A549 (cell line): ENCODE measurements at regions not wholly inside any gene's neighbourhood (a gene's known extent, or its start where the extent isn't known, plus 50 kb on each side); places are given as distances from the start of the nearest gene placed in this dataset.
A peak's percentile ranks its signal among the peaks of the same experiment; 100 is the strongest.

ENCODE experiments used
- ATAC-seq, 2 experiments: fragments of 200-7000 bp in 1 of 2; fragments of >200 bp in 1 of 2; cut with Nextera tagmentation in 1 of 2; cut with Tn5 transposase in 1 of 2; 3 replicates each; pipeline versions ENCODE4 v1.8.0 to v1.9.1; 2018 to 2020; ENCODE audit warnings: mild to moderate bottlenecking in 1 of 2, moderate library complexity in 1 of 2
- CTCF ChIA-PET: fragments of 300-600 bp; sonication (Branson Sonifier 250); formaldehyde crosslinking; extraction: SDS; loops from one replicate; lab custom pipeline; 2021; ENCODE audit warnings: antibody characterized with exemption, inconsistent platforms; lab: Yijun Ruan, JAX
- POLR2A ChIA-PET: fragments of 350-600 bp; formaldehyde crosslinking; extraction: SDS; loops from one replicate; lab custom pipeline; 2021; ENCODE audit warnings: antibody characterized with exemption, inconsistent platforms; lab: Yijun Ruan, JAX
- DNase-seq, 2 experiments: peaks; one replicate each; pipeline versions ENCODE4 v3.0.0 to v3.0.0-alpha.2; 2011 to 2016; ENCODE audit warnings: low read depth in 1 of 2, low spot score in 1 of 2
- FAIRE-seq: peaks from 2 replicates; lab custom pipeline; 2011; peaks lifted over from hg19 to GRCh38; lab: Jason Lieb, UNC
- H3K27ac ChIP-seq, 2 experiments: fragments of >200 bp; sonication (Bioruptor Twin); formaldehyde crosslinking; 3 replicates each; pipeline ENCODE4 v1.5.1; 2016 to 2017
- H3K4me1 ChIP-seq: fragments of >200 bp; sonication (Bioruptor Twin); formaldehyde crosslinking; 3 replicates; pipeline ENCODE4 v1.6.1; 2016
- H3K4me2 ChIP-seq: fragments of >200 bp; sonication (Bioruptor Twin); formaldehyde crosslinking; 3 replicates; pipeline ENCODE4 v1.6.1; 2016
- H3K4me3 ChIP-seq: fragments of >200 bp; sonication (Bioruptor Twin); formaldehyde crosslinking; 3 replicates; pipeline ENCODE4 v1.5.1; 2016
- H3K9me3 ChIP-seq: fragments of >200 bp; sonication (Bioruptor Twin); formaldehyde crosslinking; 3 replicates; pipeline ENCODE4 v1.6.1; 2016
- ATOH8 ChIP-seq: fragments of 250-450 bp; sonication (Bioruptor Pico); IDR thresholded peaks from 2 replicates; pipeline ENCODE4 v1.5.0; 2020; ENCODE audit warnings: low read depth, mild to moderate bottlenecking, moderate library complexity
- BHLHE40 ChIP-seq: IDR thresholded peaks from 2 replicates; pipeline ENCODE4 v1.6.1; 2012; ENCODE audit warnings: low read depth, low read length, inconsistent platforms
- CBX2 ChIP-seq: fragments of 200-600 bp; sonication (generic); IDR thresholded peaks from 2 replicates; pipeline ENCODE4 v1.6.1; 2016; ENCODE audit warnings: low read depth, mild to moderate bottlenecking, borderline replicate concordance
- CBX8 ChIP-seq: fragments of 200-600 bp; sonication (generic); IDR thresholded peaks from 2 replicates; pipeline ENCODE4 v1.6.1; 2016
- CEBPB ChIP-seq, 2 experiments: fragments of >200 bp in 1 of 2; sonication (Bioruptor Twin) in 1 of 2; formaldehyde crosslinking in 1 of 2; IDR thresholded peaks; 2 replicates each; pipeline ENCODE4 v1.6.1; 2012 to 2016
- CHD2 ChIP-seq: fragments of 150-350 bp; IDR thresholded peaks from 2 replicates; pipeline ENCODE4 v1.6.1; 2014; ENCODE audit warnings: low read length; ENCODE audit not compliant: partially characterized antibody
- EP300 ChIP-seq, 2 experiments: fragments of >200 bp; sonication (Bioruptor Twin); formaldehyde crosslinking; IDR thresholded peaks; 2 replicates in 1 of 2; 3 replicates in 1 of 2; pipeline ENCODE4 v1.6.1; 2016 to 2017
- FOSB ChIP-seq: fragments of 250-450 bp; sonication (Bioruptor Pico); IDR thresholded peaks from 2 replicates; pipeline ENCODE4 v1.5.0; 2020; ENCODE audit warnings: mild to moderate bottlenecking, moderate library complexity
- FOSL2 ChIP-seq, 2 experiments: fragments of 450-650 bp in 1 of 2; fragments of >200 bp in 1 of 2; sonication (Bioruptor Twin) in 1 of 2; formaldehyde crosslinking; IDR thresholded peaks; 2 replicates each; pipeline versions ENCODE4 v1.5.0 to v1.6.1; 2016 to 2020; ENCODE audit warnings: mild to moderate bottlenecking in 1 of 2, moderate library complexity in 1 of 2
- HEYL ChIP-seq: fragments of 250-450 bp; sonication (Bioruptor Pico); IDR thresholded peaks from 2 replicates; pipeline ENCODE4 v1.8.0; 2021; ENCODE audit warnings: mild to moderate bottlenecking, moderate library complexity
- HMGXB4 ChIP-seq: fragments of 250-450 bp; sonication (Bioruptor Pico); IDR thresholded peaks from 2 replicates; pipeline ENCODE4 v1.5.0; 2021; ENCODE audit warnings: mild to moderate bottlenecking, moderate library complexity, borderline replicate concordance
- HOXB13 ChIP-seq: fragments of 250-450 bp; sonication (Bioruptor Pico); IDR thresholded peaks from 2 replicates; pipeline ENCODE4 v1.5.0; 2020; ENCODE audit warnings: low read depth, mild to moderate bottlenecking, moderate library complexity
- JUN ChIP-seq, 2 experiments: fragments of >200 bp; sonication (Bioruptor Twin); formaldehyde crosslinking; IDR thresholded peaks; 2 replicates in 1 of 2; 3 replicates in 1 of 2; pipeline ENCODE4 v1.6.1; 2016 to 2017
- KDM1A ChIP-seq: fragments of 200-600 bp; sonication (generic); IDR thresholded peaks from 2 replicates; pipeline ENCODE4 v1.6.1; 2016; ENCODE audit warnings: low read depth, mild to moderate bottlenecking
- MAFK ChIP-seq: fragments of 450-650 bp; IDR thresholded peaks from 2 replicates; pipeline ENCODE4 v1.6.1; 2014; ENCODE audit not compliant: partially characterized antibody
- MAZ ChIP-seq: fragments of 150-350 bp; IDR thresholded peaks from 2 replicates; pipeline ENCODE4 v1.6.1; 2014; ENCODE audit warnings: antibody characterized with exemption, low read depth, low read length, borderline replicate concordance
- POLR2A ChIP-seq: IDR thresholded peaks from 2 replicates; pipeline ENCODE4 v1.6.1; 2012; ENCODE audit warnings: mild to moderate bottlenecking, low read length
- RAD21 ChIP-seq, 2 experiments: fragments of >200 bp in 1 of 2; sonication (Bioruptor Twin) in 1 of 2; formaldehyde crosslinking in 1 of 2; IDR thresholded peaks in 1 of 2; conservative IDR thresholded peaks in 1 of 2; 2 replicates in 1 of 2; 3 replicates in 1 of 2; pipeline ENCODE4 v1.6.1; 2012 to 2018; ENCODE audit warnings: inconsistent platforms in 1 of 2
- RARB ChIP-seq: fragments of 250-450 bp; sonication (Bioruptor Pico); IDR thresholded peaks from 2 replicates; pipeline ENCODE4 v1.8.0; 2021; ENCODE audit warnings: mild to moderate bottlenecking, moderate library complexity
- REST ChIP-seq: fragments of 200-600 bp; sonication (generic); IDR thresholded peaks from 2 replicates; pipeline ENCODE4 v1.6.1; 2016; ENCODE audit warnings: antibody characterized with exemption, mild to moderate bottlenecking, moderate library complexity
- SMC3 ChIP-seq: fragments of >200 bp; sonication (Bioruptor Twin); formaldehyde crosslinking; IDR thresholded peaks from 3 replicates; pipeline ENCODE4 v1.6.1; 2018; ENCODE audit warnings: inconsistent platforms
- SREBF2 ChIP-seq: fragments of 450-650 bp; IDR thresholded peaks from 2 replicates; pipeline ENCODE4 v1.6.1; 2014; ENCODE audit warnings: mild to moderate bottlenecking, moderate library complexity
- TP53 ChIP-seq: fragments of 250-450 bp; sonication (Bioruptor Pico); IDR thresholded peaks from 2 replicates; pipeline ENCODE4 v1.5.0; 2021; ENCODE audit warnings: mild to moderate bottlenecking, moderate library complexity
- ZFP36 ChIP-seq: fragments of 450-650 bp; IDR thresholded peaks from 2 replicates; pipeline ENCODE4 v1.6.1; 2014; ENCODE audit warnings: borderline replicate concordance; ENCODE audit not compliant: partially characterized antibody
- ZNF302 ChIP-seq: fragments of 250-450 bp; sonication (Bioruptor Pico); IDR thresholded peaks from 2 replicates; pipeline ENCODE4 v1.9.0; 2021; ENCODE audit warnings: inconsistent platforms, mild to moderate bottlenecking, moderate library complexity
- ZSCAN20 ChIP-seq: fragments of 250-450 bp; sonication (Bioruptor Pico); IDR thresholded peaks from 2 replicates; pipeline ENCODE4 v1.8.0; 2022; ENCODE audit warnings: mild to moderate bottlenecking, moderate library complexity
- WGBS: methylation state at CpG from one replicate; pipeline ENCODE4 v1.1.6; 2017; ENCODE audit errors: missing lambda C conversion rate; 5-methylcytosine and 5-hydroxymethylcytosine counted together
- TF ChIP-seq, protein P1 (sequence below): IDR thresholded peaks from 2 replicates; pipeline ENCODE4 v1.6.1; 2012

- ChIA-PET CTCF (no interaction called here), POLR2A (no interaction called here)
- TF ChIP-seq SMC3 (no peak), ZNF302 (no peak), KDM1A (no peak), JUN (IDR thresholded peaks at IDR 0.05) (no peak), CHD2 (no peak), EP300 (IDR thresholded peaks at IDR 0.05) (no peak), TP53 (CRISPR knock-in tag) (no peak), ATOH8 (CRISPR knock-in tag) (no peak), CEBPB (IDR thresholded peaks at IDR 0.05) (no peak), MAZ (no peak), ZSCAN20 (CRISPR knock-in tag) (no peak)
- H3K4me3 ChIP-seq: no peak overlapping the region
- H3K9me3 ChIP-seq: no peaks in the 10 kb centered on the region
- H3K27ac ChIP-seq: no peak overlapping the region
- no peak overlapping the region for H3K4me2 ChIP-seq
- whole genome bisulfite sequencing: 1% methylated on average over 2 of the region's 2 CpGs
- FAIRE-seq: no peak
- ATAC-seq: no peak
- no peak for DNase-seq
- H3K4me1 ChIP-seq: no peaks in the 10 kb centered on the region
Measured at GRCh38 chr7:51759985-51760384, 443.4 kb upstream of the COBL start.

DNA sequence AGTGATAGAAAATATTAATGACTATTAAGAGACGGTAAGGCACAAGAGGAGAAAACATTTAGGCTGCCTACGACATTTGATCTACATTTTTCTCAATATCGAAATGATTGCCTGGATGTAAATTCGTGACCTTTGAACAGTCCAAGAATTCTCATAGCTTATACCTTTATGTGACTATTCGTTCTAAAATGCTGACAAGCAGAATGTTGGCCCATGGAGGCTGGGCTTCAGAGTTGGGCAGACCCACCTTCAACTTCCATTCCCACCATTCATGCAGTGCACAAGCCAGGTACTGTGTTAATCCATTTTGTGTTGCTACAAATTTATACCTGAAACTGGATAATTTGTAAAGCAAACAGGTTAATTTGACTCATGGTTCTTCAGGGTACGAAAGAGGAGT is 441.4 kb upstream of the COBL start:
- WGBS: 8% methylated on average over 6 of the region's 6 CpGs
- Histone ChIP-seq H3K4me3 (no peak overlapping the region), H3K27ac (no peak overlapping the region), H3K9me3 (no peaks in the 10 kb centered on the region), H3K4me1 (no peaks in the 10 kb centered on the region), H3K4me2 (no peak overlapping the region)
- ChIA-PET POLR2A (no interaction called here), CTCF (no interaction called here)
- ATAC-seq: no peak
- FAIRE-seq: no peak
- TF ChIP-seq FOSB (CRISPR knock-in tag): no peak
- no peak for TF ChIP-seq REST
- TF ChIP-seq CBX2: no peak
- TF ChIP-seq ATOH8 (CRISPR knock-in tag): no peak
- no peak for TF ChIP-seq CHD2
- no peak for TF ChIP-seq HEYL (CRISPR knock-in tag)
- no peak for TF ChIP-seq CEBPB (IDR thresholded peaks at IDR 0.05)
- peak; percentile 54 for TF ChIP-seq MAFK
- no peak for DNase-seq

DNA sequence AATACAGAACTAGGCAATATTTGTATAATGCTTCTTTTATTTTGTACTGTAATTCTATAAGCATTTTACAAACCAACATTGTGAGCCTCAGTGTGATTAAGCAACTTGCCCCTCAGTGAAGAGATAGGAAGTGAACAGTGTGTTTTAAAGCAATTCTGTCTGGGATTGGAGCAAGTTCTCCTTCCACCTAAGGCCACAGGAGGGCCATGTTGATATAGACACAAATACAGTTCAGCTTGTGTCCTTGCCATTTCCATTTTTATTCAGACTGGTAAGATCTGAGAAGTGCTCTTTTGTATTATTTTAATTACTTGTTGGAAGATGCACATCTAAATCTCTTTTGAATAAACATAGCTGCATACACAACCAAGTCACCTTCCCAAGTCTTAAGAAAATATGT is 416.3 kb upstream of the COBL start:
- CTCF ChIA-PET: no interaction called here
- H3K9me3 ChIP-seq: no peaks in the 10 kb centered on the region
- no peaks in the 10 kb centered on the region for H3K4me1 ChIP-seq
- POLR2A ChIA-PET: no interaction called here
- TF ChIP-seq POLR2A: no peak
- TF ChIP-seq, protein P1, sequence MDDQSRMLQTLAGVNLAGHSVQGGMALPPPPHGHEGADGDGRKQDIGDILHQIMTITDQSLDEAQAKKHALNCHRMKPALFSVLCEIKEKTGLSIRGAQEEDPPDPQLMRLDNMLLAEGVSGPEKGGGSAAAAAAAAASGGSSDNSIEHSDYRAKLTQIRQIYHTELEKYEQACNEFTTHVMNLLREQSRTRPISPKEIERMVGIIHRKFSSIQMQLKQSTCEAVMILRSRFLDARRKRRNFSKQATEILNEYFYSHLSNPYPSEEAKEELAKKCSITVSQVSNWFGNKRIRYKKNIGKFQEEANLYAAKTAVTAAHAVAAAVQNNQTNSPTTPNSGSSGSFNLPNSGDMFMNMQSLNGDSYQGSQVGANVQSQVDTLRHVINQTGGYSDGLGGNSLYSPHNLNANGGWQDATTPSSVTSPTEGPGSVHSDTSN: no peak
- no peak for TF ChIP-seq SMC3
- no peak for TF ChIP-seq CEBPB (IDR thresholded peaks at IDR 0.05)
- TF ChIP-seq ZFP36: no peak
- no peak for TF ChIP-seq SREBF2
- TF ChIP-seq RARB (CRISPR knock-in tag): no peak
- no peak for TF ChIP-seq FOSL2 (IDR thresholded peaks at IDR 0.05)
- no peak for TF ChIP-seq FOSL2 (CRISPR knock-in tag; IDR thresholded peaks at IDR 0.05)
- TF ChIP-seq HOXB13 (CRISPR knock-in tag): no peak
- TF ChIP-seq HMGXB4 (CRISPR knock-in tag): no peak
- no peak for TF ChIP-seq CBX2
- TF ChIP-seq BHLHE40: no peak
- no peak for TF ChIP-seq RAD21 (conservative IDR thresholded peaks at IDR 0.05 in 1 of 2, IDR thresholded peaks at IDR 0.05 in 1 of 2)
- no peak for TF ChIP-seq JUN (IDR thresholded peaks at IDR 0.05)
- no peak for TF ChIP-seq CBX8
- no peak overlapping the region for H3K27ac ChIP-seq
- no peak overlapping the region for H3K4me2 ChIP-seq
- FAIRE-seq: no peak
- H3K4me3 ChIP-seq: no peak overlapping the region
- no peak for ATAC-seq
- peak in 1 of 2 experiments; percentile 1 for DNase-seq
